ENCODE measurements at regions not wholly inside any gene's neighbourhood (a gene's known extent, or its start where the extent isn't known, plus 50 kb on each side); places are given as distances from the start of the nearest gene placed in this dataset.

- TF ChIP-seq CTCF (IDR thresholded peaks at IDR 0.05) (no peak), EP300 (IDR thresholded peaks at IDR 0.05) (no peak)
These were observed 356.1 kb upstream of the SLITRK1 start for GRCh38 chr13:84238381-84238780.
